ENCODE measurements at regions not wholly inside any gene's neighbourhood (a gene's known extent, or its start where the extent isn't known, plus 50 kb on each side); places are given as distances from the start of the nearest gene placed in this dataset.

DNA sequence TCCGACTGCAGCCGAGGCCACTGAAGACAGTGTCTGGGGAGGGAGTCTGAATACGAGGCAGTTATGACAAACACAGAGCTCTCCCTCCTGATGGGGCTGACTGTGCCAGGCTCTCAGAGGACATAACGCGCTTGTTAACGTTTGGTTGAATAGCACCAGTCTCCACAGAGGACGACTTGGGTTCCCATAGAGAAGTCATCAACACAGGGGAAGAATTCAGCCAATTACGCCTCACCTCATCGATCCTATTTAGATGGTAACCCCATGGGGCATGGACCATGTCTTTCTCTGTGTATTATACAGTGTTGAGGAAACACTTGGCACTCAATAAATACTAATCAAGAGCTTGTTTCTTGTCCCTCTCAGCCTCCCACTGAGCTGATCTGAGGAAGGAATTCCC lies 642.6 kb upstream of the LCORL start:
- H3K27ac ChIP-seq = no peak overlapping the region
- POLR2A ChIA-PET (ENCODE audit: low non-redundant PET) = no interaction called here
- CTCF ChIA-PET = no interaction called here
- TF ChIP-seq, protein P1, sequence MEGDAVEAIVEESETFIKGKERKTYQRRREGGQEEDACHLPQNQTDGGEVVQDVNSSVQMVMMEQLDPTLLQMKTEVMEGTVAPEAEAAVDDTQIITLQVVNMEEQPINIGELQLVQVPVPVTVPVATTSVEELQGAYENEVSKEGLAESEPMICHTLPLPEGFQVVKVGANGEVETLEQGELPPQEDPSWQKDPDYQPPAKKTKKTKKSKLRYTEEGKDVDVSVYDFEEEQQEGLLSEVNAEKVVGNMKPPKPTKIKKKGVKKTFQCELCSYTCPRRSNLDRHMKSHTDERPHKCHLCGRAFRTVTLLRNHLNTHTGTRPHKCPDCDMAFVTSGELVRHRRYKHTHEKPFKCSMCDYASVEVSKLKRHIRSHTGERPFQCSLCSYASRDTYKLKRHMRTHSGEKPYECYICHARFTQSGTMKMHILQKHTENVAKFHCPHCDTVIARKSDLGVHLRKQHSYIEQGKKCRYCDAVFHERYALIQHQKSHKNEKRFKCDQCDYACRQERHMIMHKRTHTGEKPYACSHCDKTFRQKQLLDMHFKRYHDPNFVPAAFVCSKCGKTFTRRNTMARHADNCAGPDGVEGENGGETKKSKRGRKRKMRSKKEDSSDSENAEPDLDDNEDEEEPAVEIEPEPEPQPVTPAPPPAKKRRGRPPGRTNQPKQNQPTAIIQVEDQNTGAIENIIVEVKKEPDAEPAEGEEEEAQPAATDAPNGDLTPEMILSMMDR (conservative IDR thresholded peaks at IDR 0.05; ENCODE audit: low read depth) = no peak
- DNase-seq (ENCODE audit: low spot score) = no peak

GRCh38 chr4:18645351-18645750 lies 623.8 kb upstream of the LCORL start:
- TF ChIP-seq, protein P1 (conservative IDR thresholded peaks at IDR 0.05; ENCODE audit: low read depth) = no peak
- no peak overlapping the region for H3K27ac ChIP-seq
- DNase-seq (ENCODE audit: low spot score) = no peak
- ChIA-PET CTCF (no interaction called here), POLR2A (ENCODE audit: low non-redundant PET) (no interaction called here)

DNA sequence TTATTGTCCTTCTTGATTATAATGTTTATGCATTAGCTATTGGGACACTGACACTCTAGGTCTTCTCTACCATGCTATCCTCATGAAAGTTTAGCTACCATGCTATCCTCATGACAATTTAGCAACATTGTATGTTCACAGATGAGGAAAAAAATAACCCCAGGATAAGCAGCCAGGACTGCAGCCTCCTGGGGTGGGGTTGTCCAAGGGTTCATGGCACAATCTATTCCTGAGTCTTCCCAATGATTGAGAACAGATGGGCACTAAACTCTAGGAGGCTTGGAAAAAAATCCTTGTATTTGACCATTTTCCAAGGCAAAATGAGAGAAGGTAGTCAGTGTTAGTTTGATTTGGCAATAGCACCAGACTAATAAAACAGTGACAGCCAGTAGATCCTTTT lies 619.8 kb upstream of the LCORL start:
- ChIA-PET CTCF (no interaction called here), POLR2A (ENCODE audit: low non-redundant PET) (no interaction called here)
- no peak for DNase-seq (ENCODE audit: low spot score)
- H3K27ac ChIP-seq = no peak overlapping the region
- TF ChIP-seq, protein P1 (conservative IDR thresholded peaks at IDR 0.05; ENCODE audit: low read depth) = no peak

- POLR2A ChIA-PET (ENCODE audit: low non-redundant PET) = no interaction called here
- DNase-seq (ENCODE audit: low spot score) = no peak
- H3K27ac ChIP-seq = no peak overlapping the region
- CTCF ChIA-PET = no interaction called here
- TF ChIP-seq, protein P1 (conservative IDR thresholded peaks at IDR 0.05; ENCODE audit: low read depth) = no peak
These were observed 616.5 kb upstream of the LCORL start for GRCh38 chr4:18638031-18638430.

GRCh38 chr4:18636001-18636585 lies 614.5 kb upstream of the LCORL start:
- no peak overlapping the region for H3K27ac ChIP-seq
- DNase-seq (ENCODE audit: low spot score) = no peak
- ChIA-PET CTCF (no interaction called here), POLR2A (ENCODE audit: low non-redundant PET) (no interaction called here)
- TF ChIP-seq, protein P1 (conservative IDR thresholded peaks at IDR 0.05; ENCODE audit: low read depth) = no peak

GRCh38 chr4:18635531-18635930 lies 614.0 kb upstream of the LCORL start:
- POLR2A ChIA-PET (ENCODE audit: low non-redundant PET) = no interaction called here
- no peak for DNase-seq (ENCODE audit: low spot score)
- TF ChIP-seq, protein P1 (conservative IDR thresholded peaks at IDR 0.05; ENCODE audit: low read depth) = no peak
- CTCF ChIA-PET = no interaction called here
- no peak overlapping the region for H3K27ac ChIP-seq

DNA sequence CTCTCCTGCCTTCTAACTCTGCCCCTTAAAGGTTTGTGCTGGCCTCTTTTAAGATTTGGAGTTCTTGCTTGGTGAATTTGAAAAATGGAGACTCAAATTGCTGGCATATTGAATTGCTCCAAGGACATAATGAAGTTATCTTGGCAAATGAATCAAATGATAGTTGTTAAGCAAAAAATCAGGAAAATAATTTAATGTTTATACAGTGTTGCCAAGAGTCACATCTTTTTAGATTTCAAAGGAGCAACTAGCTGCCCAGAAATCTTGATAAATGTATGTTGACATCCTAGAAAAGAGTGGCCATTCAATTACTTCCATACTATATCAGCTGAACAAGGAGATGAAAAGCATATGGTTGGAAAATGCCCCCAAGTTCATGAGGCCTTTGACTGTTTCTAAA lies 610.0 kb upstream of the LCORL start:
- ChIA-PET POLR2A (ENCODE audit: low non-redundant PET) (no interaction called here), CTCF (interaction anchor here (0.7 kb wide), 1 partner anchor 735 kb away, joined by 3 read pairs; no protein-coding TSS in a partner anchor)
- TF ChIP-seq, protein P1 (conservative IDR thresholded peaks at IDR 0.05; ENCODE audit: low read depth) = no peak
- no peak overlapping the region for H3K27ac ChIP-seq
- no peak for DNase-seq (ENCODE audit: low spot score)
